ENCODE measurements at regions not wholly inside any gene's neighbourhood (a gene's known extent, or its start where the extent isn't known, plus 50 kb on each side); places are given as distances from the start of the nearest gene placed in this dataset.

- no peak for TF ChIP-seq CTCF (IDR thresholded peaks at IDR 0.05)
- intact Hi-C loops (cut with DNase I), result no loop called here
- no peak for ATAC-seq
These were observed 67.5 kb downstream of the PRR32 start for GRCh38 chrX:126886997-126887396.

GRCh38 chrX:126900937-126901336 lies 81.4 kb downstream of the PRR32 start:
- Histone ChIP-seq H3K27ac (no peak overlapping the region), H3K27me3 (peaks cover 0 to 2% of the 10 kb centered on the region in 2 donors), H3K4me1 (no peaks in the 10 kb centered on the region), H3K9me3 (no peaks in the 10 kb centered on the region), H3K36me3 (no peaks in the 10 kb centered on the region), H3K4me3 (no peak overlapping the region)
- DNase-seq (no peak), ATAC-seq (no peak)
- intact Hi-C loops (cut with DNase I), result no loop called here
- TF ChIP-seq CTCF (IDR thresholded peaks at IDR 0.05), result no peak

More at GRCh38 chrX:126886997-126887396, 67.5 kb downstream of the PRR32 start:
- Histone ChIP-seq H3K4me1 (no peaks in the 10 kb centered on the region), H3K4me3 (no peak overlapping the region), H3K27ac (no peak overlapping the region), H3K9me3 (peaks cover 0 to 2% of the 10 kb centered on the region in 2 donors), H3K36me3 (no peaks in the 10 kb centered on the region), H3K27me3 (no peaks in the 10 kb centered on the region)
- DNase-seq, result no peak

- DNase-seq, result no peak
- ATAC-seq, result no peak
- H3K4me3 ChIP-seq, result no peak overlapping the region
- intact Hi-C loops (cut with DNase I), result no loop called here
- no peaks in the 10 kb centered on the region for H3K4me1 ChIP-seq
- no peaks in the 10 kb centered on the region for H3K27me3 ChIP-seq
- H3K9me3 ChIP-seq, result peaks cover 3 to 5% of the 10 kb centered on the region in 2 donors
- no peaks in the 10 kb centered on the region for H3K36me3 ChIP-seq
- H3K27ac ChIP-seq, result no peak overlapping the region
- TF ChIP-seq CTCF (IDR thresholded peaks at IDR 0.05), result no peak
These were observed 109.5 kb downstream of the PRR32 start for GRCh38 chrX:126929071-126929470.

- Histone ChIP-seq H3K27me3 (no peaks in the 10 kb centered on the region), H3K4me1 (no peaks in the 10 kb centered on the region), H3K9me3 (no peaks in the 10 kb centered on the region), H3K36me3 (no peaks in the 10 kb centered on the region), H3K4me3 (no peak overlapping the region), H3K27ac (no peak overlapping the region)
- DNase-seq, result no peak
- TF ChIP-seq CTCF (IDR thresholded peaks at IDR 0.05), result no peak
- ATAC-seq, result no peak
- intact Hi-C loops (cut with DNase I), result no loop called here
These were observed 147.7 kb downstream of the PRR32 start for GRCh38 chrX:126967225-126967624.

- ATAC-seq (no peak), DNase-seq (no peak)
- Histone ChIP-seq H3K27me3 (no peaks in the 10 kb centered on the region), H3K4me1 (no peaks in the 10 kb centered on the region), H3K4me3 (no peak overlapping the region), H3K27ac (no peak overlapping the region), H3K36me3 (no peaks in the 10 kb centered on the region), H3K9me3 (no peaks in the 10 kb centered on the region)
- intact Hi-C loops (cut with DNase I), result no loop called here
- TF ChIP-seq CTCF (IDR thresholded peaks at IDR 0.05), result no peak
These were observed 162.6 kb downstream of the PRR32 start for GRCh38 chrX:126982158-126982557.
